ENCODE measurements at regions not wholly inside any gene's neighbourhood (a gene's known extent, or its start where the extent isn't known, plus 50 kb on each side); places are given as distances from the start of the nearest gene placed in this dataset.
A peak's percentile ranks its signal among the peaks of the same experiment; 100 is the strongest.

DNA sequence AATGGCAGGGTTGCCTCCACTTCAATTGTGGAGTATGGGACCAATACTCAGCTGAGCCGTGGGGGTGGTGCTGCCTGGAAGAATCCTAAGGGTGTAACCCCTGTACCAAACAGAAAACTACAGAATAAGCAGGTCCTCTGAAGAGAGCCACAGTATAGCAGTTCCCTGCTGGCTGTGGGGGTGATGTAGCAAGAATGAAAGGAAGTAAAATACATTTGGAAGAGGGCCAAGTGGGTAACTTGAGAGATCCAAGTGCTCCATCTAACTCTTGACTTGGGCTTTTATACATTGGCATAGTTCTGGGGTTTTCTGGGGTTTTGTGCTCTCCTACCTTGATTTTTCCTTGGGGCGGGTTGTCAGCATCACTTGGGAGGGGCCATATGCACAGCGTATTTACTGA is 341.4 kb downstream of the OTOL1 start:
- Mint-ChIP-seq H3K27me3 (ENCODE audit: insufficient read depth, low read depth) (no peaks in the 10 kb centered on the region), H3K27ac (no peak overlapping the region), H3K36me3 (no peaks in the 10 kb centered on the region), H3K4me1 (no peaks in the 10 kb centered on the region), H3K4me3 (no peak overlapping the region), H3K9me3 (no peaks in the 10 kb centered on the region)
- Histone ChIP-seq H3K9me3 (ENCODE audit: low read depth) (no peaks in the 10 kb centered on the region), H3K79me2 (ENCODE audit: low read depth) (no peaks in the 10 kb centered on the region), H3K4me2 (no peak overlapping the region), H3K9ac (no peak overlapping the region), H3K27me3 (no peaks in the 10 kb centered on the region), H2AFZ (replicated peaks) (no peak overlapping the region), H3K27ac (no peak overlapping the region), H3F3A (ENCODE audit: low read depth) (no peaks in the 10 kb centered on the region), H3K4me3 (no peak overlapping the region), H3K36me3 (no peaks in the 10 kb centered on the region), H3K4me1 (no peaks in the 10 kb centered on the region), H4K20me1 (ENCODE audit: low read depth) (no peaks in the 10 kb centered on the region)
- TF ChIP-seq, protein P1, sequence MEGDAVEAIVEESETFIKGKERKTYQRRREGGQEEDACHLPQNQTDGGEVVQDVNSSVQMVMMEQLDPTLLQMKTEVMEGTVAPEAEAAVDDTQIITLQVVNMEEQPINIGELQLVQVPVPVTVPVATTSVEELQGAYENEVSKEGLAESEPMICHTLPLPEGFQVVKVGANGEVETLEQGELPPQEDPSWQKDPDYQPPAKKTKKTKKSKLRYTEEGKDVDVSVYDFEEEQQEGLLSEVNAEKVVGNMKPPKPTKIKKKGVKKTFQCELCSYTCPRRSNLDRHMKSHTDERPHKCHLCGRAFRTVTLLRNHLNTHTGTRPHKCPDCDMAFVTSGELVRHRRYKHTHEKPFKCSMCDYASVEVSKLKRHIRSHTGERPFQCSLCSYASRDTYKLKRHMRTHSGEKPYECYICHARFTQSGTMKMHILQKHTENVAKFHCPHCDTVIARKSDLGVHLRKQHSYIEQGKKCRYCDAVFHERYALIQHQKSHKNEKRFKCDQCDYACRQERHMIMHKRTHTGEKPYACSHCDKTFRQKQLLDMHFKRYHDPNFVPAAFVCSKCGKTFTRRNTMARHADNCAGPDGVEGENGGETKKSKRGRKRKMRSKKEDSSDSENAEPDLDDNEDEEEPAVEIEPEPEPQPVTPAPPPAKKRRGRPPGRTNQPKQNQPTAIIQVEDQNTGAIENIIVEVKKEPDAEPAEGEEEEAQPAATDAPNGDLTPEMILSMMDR (IDR thresholded peaks at IDR 0.05): no peak
- TF ChIP-seq EZH2phosphoT487 (IDR thresholded peaks at IDR 0.05): no peak
- TF ChIP-seq EZH2 (IDR thresholded peaks at IDR 0.05): no peak
- no peak for DNase-seq (ENCODE audit: low spot score)

DNA sequence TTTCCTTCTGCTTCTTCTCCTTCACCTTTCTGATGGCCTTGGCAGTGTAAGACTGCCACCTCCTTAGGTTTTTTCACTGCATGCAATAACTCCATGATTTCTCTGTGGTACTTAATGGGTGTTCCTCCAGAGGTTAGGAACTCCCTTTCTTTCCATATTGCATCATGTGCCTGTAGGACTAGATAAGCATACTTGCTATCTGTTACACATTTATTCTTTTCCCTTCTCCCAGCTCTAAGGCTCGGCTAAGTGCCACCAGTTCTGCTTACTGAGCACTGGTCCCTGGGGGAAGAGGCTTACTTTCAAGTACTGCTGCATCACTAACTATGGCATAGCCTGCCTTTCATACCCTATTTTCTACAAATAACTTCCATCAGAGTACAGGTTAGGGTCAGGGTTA is 351.8 kb downstream of the OTOL1 start:
- Histone ChIP-seq H4K20me1 (ENCODE audit: low read depth) (no peaks in the 10 kb centered on the region), H3K4me1 (no peaks in the 10 kb centered on the region)
- H3K36me3 Mint-ChIP-seq: no peaks in the 10 kb centered on the region

DNA sequence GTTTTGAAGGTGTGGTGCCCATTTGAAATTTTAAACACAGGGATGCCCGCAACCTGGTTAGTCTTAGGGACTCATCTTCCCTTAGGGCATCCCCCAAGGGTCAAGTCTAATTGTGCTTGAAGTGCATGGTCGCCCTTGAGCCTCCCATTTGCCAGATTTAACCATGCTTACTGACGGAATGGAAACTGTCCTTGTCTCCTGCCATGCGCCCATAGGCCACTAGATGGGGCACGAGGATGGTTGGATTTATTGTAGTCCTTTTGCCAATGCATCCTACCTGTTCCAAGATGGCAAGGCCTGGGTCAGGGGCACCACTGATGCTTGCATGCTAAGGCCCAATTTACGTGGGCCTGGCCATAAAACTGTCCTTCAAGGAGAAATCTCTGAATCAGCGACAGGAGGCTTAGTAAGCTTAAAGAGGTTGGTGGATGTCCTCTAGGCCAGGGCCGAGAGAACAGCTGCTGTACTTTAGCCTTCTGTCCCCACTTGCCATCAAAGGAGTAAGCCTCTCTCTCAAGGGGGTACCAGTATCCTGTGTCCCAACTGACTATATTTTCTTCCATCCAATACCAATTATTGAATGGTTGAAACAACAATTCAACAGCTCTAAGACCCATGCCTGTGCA is 355.4 kb downstream of the OTOL1 start:
- Mint-ChIP-seq H3K27me3 (ENCODE audit: insufficient read depth, low read depth) (peaks cover 3% of the 10 kb centered on the region), H3K4me3 (no peak overlapping the region), H3K27ac (no peak overlapping the region), H3K4me1 (no peaks in the 10 kb centered on the region), H3K36me3 (no peaks in the 10 kb centered on the region), H3K9me3 (peaks cover 2% of the 10 kb centered on the region)
- DNase-seq (ENCODE audit: low spot score): peak; percentile 33
- Histone ChIP-seq H3K4me3 (no peak overlapping the region), H3K36me3 (no peaks in the 10 kb centered on the region), H2AFZ (replicated peaks) (no peak overlapping the region), H3K27ac (no peak overlapping the region), H3K27me3 (no peaks in the 10 kb centered on the region), H3K9ac (no peak overlapping the region), H3F3A (ENCODE audit: low read depth) (no peaks in the 10 kb centered on the region), H3K9me3 (ENCODE audit: low read depth) (no peaks in the 10 kb centered on the region), H3K79me2 (ENCODE audit: low read depth) (no peaks in the 10 kb centered on the region), H4K20me1 (ENCODE audit: low read depth) (no peaks in the 10 kb centered on the region), H3K4me1 (no peaks in the 10 kb centered on the region), H3K4me2 (no peak overlapping the region)
- no peak for TF ChIP-seq EZH2 (IDR thresholded peaks at IDR 0.05)
- no peak for TF ChIP-seq EZH2phosphoT487 (IDR thresholded peaks at IDR 0.05)
- TF ChIP-seq, protein P1 (IDR thresholded peaks at IDR 0.05): peak; percentile 75

More for the DNA sequence above, 351.8 kb downstream of the OTOL1 start:
- DNase-seq (ENCODE audit: low spot score): no peak
- H3F3A ChIP-seq (ENCODE audit: low read depth): no peaks in the 10 kb centered on the region
- H3K36me3 ChIP-seq: no peaks in the 10 kb centered on the region
- H3K27ac ChIP-seq: no peak overlapping the region
- no peaks in the 10 kb centered on the region for H3K27me3 ChIP-seq
- no peaks in the 10 kb centered on the region for H3K9me3 ChIP-seq (ENCODE audit: low read depth)
- no peak for TF ChIP-seq EZH2 (IDR thresholded peaks at IDR 0.05)
- TF ChIP-seq EZH2phosphoT487 (IDR thresholded peaks at IDR 0.05): no peak
- TF ChIP-seq, protein P1 (IDR thresholded peaks at IDR 0.05): no peak
- no peak overlapping the region for H3K27ac Mint-ChIP-seq
- no peak overlapping the region for H3K4me3 Mint-ChIP-seq
- no peak overlapping the region for H2AFZ ChIP-seq (replicated peaks)
- no peaks in the 10 kb centered on the region for H3K4me1 Mint-ChIP-seq
- H3K4me3 ChIP-seq: no peak overlapping the region
- H3K79me2 ChIP-seq (ENCODE audit: low read depth): no peaks in the 10 kb centered on the region
- H3K27me3 Mint-ChIP-seq (ENCODE audit: insufficient read depth, low read depth): peaks cover 5% of the 10 kb centered on the region
- H3K9ac ChIP-seq: no peak overlapping the region
- no peak overlapping the region for H3K4me2 ChIP-seq
- H3K9me3 Mint-ChIP-seq: no peaks in the 10 kb centered on the region
